HFF-Myc (cell line): ENCODE measurements at regions not wholly inside any gene's neighbourhood (a gene's known extent, or its start where the extent isn't known, plus 50 kb on each side); places are given as distances from the start of the nearest gene placed in this dataset.

ENCODE experiments used
- DNase-seq: peaks from one replicate; pipeline ENCODE4 v3.0.0-alpha.2; 2011; ENCODE audit warnings: low read depth; ENCODE audit errors: extremely low read depth
- H3K4me3 ChIP-seq: replicated peaks from 2 replicates; pipeline ENCODE4 v1.5.1; 2011; ENCODE audit warnings: low read depth, mild to moderate bottlenecking, control low read depth, low read length
- TF ChIP-seq, protein P1 (sequence below): IDR thresholded peaks from 2 replicates; pipeline ENCODE4 v1.5.1; 2012; ENCODE audit warnings: mild to moderate bottlenecking, low read depth, low read length, control low read depth; ENCODE audit errors: missing control alignments

DNA sequence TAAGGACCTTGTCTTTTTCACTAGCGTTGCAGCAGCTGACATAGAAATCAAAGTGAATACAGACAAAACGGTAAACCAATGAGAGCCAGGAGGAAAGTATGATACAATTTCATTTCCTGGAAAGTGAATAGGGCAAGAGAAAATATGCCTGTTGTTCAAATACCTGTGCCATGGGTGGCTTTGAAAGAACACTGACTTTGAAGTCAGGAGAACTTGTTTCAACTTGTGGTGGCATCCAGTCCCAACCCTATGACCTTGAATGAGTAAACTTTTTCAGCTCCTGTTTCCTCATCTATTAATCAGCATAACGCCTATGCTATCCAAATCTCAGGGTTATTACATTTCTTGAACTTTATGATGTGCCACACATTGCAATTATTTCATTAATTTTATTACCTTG lies 173.7 kb upstream of the HS3ST3A1 start:
- DNase-seq, result no peak
- no peak overlapping the region for H3K4me3 ChIP-seq
- TF ChIP-seq, protein P1, sequence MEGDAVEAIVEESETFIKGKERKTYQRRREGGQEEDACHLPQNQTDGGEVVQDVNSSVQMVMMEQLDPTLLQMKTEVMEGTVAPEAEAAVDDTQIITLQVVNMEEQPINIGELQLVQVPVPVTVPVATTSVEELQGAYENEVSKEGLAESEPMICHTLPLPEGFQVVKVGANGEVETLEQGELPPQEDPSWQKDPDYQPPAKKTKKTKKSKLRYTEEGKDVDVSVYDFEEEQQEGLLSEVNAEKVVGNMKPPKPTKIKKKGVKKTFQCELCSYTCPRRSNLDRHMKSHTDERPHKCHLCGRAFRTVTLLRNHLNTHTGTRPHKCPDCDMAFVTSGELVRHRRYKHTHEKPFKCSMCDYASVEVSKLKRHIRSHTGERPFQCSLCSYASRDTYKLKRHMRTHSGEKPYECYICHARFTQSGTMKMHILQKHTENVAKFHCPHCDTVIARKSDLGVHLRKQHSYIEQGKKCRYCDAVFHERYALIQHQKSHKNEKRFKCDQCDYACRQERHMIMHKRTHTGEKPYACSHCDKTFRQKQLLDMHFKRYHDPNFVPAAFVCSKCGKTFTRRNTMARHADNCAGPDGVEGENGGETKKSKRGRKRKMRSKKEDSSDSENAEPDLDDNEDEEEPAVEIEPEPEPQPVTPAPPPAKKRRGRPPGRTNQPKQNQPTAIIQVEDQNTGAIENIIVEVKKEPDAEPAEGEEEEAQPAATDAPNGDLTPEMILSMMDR, result no peak

DNA sequence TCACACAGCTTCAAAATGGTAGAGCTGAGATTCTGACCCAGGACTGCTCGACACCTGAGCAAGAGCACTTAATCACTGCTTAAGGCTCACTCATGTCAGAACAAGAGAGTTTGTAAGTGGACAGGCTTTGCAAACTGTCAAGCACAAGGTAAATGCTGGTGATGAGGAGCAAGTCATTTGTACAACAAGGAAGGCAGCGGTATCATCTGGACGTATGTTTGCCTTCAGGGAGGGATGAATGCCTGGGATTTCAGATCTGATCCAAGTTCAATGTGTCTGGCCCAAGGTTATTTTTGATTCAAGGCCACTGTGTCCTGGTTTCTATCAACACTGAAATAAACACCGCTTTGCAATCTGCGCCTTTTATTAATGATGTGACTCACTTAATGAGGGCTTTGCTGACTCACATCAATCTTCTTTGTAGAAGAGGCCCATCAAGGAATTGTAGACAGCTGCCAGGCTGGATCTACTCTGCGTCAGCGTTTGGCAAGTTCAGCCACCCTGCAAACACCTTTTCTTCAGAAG lies 174.4 kb upstream of the HS3ST3A1 start:
- DNase-seq, result no peak

DNA sequence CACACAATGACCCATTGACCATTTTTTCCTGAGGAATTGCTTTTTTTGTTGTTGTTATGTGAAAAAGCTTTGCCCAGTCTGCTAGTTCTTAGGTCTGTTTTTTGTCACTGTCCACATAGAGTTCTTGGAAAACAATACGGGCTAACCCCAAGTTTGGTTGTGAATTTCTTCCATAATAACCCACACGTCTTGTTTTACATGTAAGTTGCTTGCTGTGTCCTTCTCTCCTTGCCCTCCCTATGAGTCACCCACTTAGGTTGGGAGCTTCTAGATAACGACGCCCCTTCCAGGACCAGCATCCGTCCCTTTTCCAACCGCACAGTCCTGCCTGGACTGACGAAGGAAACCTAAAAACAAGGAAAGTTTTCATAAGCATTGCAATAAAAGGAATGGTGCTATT lies 175.3 kb upstream of the HS3ST3A1 start:
- TF ChIP-seq, protein P1, result no peak
- H3K4me3 ChIP-seq, result no peak overlapping the region
- no peak for DNase-seq

More for the DNA sequence above, 174.4 kb upstream of the HS3ST3A1 start:
- no peak overlapping the region for H3K4me3 ChIP-seq
- TF ChIP-seq, protein P1, result no peak

DNA sequence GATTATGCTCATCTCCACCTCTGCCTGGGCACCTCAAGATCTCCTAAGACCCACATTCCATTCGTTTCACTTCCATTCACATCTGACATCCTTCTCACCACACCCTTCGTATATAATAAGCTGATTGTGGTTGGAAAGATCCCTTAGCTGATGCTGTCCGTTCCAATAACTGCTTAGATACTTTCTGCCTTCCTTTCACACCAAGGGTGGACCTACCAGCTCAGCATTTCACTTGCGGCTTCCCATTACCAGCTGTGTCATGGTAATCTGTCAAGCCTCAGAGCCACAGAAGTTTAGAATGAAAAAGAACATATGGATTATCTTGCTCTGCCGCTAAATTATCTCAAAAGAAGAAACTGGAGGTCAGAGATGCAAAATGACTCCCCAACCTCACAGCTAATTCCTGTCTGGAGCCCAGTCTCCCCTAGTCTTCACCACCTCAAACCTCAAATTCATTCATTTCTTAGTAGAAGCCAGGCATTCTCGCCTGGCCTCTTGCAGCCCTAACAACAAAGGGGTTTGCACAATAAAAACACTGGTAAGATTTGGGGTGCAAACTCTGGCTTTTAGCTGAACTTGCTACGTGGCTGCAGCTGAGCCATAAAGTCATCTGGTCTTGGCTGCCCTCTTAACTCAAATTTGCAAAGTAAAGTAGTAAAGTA lies 182.8 kb upstream of the HS3ST3A1 start:
- DNase-seq, result no peak
- no peak overlapping the region for H3K4me3 ChIP-seq
- TF ChIP-seq, protein P1, result no peak

DNA sequence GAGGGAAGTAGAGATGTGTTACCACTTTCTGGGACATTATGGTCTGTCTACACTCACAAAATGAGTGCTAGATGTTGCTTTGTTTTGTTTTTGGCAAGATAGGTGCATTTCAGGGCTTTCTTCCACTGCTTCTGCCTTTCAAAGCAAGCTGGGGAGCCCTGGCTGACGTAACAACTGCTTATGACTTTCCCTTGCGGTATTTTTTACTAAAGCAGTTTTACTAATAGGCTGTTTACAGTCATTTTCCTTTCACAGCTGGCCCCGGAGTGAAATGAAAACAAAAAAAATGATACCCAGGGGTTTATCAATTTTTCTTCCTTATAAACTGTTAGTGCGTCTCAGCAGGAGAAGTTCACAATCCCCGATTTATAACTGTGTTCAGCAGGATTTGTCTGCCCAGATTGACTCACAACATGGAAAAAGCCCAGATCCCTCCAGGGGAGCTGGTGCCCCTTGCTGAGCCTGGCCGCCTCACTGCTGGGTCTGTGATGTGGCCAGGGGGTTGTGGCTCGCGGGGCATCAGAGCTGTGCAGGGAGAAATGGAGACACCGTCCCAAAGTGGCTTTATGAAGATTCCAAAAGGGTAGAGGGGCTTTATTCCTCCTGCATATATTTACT lies 184.4 kb upstream of the HS3ST3A1 start:
- no peak for DNase-seq
- no peak overlapping the region for H3K4me3 ChIP-seq
- TF ChIP-seq, protein P1, result no peak

DNA sequence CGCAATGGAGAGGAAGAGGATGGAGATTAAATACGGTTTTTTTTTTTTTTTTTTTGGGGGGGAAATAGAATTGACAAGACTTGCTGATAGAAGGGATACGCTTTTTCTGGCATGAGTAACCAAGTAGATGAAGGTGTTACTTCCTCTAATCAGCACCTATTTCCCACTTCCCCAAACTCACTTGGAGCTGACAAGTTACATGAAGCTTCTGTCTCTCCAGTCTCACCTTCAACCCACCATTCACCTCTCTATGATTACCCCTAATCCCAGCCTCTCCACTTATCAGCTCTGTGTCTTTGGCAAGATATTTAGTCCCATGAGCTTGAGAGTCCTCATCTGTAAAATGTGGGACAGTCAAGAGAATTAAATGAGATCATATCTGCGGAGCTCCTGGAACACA lies 185.9 kb upstream of the HS3ST3A1 start:
- no peak for DNase-seq
- TF ChIP-seq, protein P1, result no peak
- no peak overlapping the region for H3K4me3 ChIP-seq
